ENCODE measurements at regions not wholly inside any gene's neighbourhood (a gene's known extent, or its start where the extent isn't known, plus 50 kb on each side); places are given as distances from the start of the nearest gene placed in this dataset.

DNA sequence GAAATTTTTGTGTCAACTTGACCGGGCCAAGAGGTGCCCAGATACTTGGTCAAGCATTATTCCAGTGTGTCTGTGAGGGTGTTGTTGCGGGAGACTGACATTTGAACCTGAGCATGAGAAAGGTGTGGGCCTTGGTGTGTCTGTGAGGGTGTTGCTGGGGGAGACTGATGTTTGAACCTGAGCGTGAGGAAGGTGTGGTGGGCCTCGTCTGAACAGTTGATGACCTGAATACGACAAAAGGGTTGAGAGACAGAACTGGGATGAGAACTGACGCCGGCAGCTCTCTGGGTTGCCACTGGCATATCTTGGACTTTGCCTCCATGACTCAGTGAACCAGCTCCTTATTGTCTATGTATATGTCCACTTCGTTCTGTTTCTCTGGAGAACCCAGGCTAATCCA lies 240.5 kb downstream of the ERMARD start:
- Histone ChIP-seq H3K4me2 (no peak overlapping the region), H3K27me3 (ENCODE audit: insufficient read depth) (no peaks in the 10 kb centered on the region), H3K79me2 (replicated peaks; ENCODE audit: insufficient read depth) (no peaks in the 10 kb centered on the region), H3K4me3 (no peak overlapping the region), H3K27ac (ENCODE audit: low read depth) (no peak overlapping the region), H3K4me1 (ENCODE audit: insufficient read depth) (no peaks in the 10 kb centered on the region), H2AFZ (no peak overlapping the region), H3K9me2 (ENCODE audit: insufficient read depth) (peaks cover 8% of the 10 kb centered on the region), H3F3A (replicated peaks; ENCODE audit: low read depth) (no peaks in the 10 kb centered on the region), H3K36me3 (ENCODE audit: insufficient read depth) (no peaks in the 10 kb centered on the region), H4K20me1 (replicated peaks; ENCODE audit: insufficient read depth) (no peaks in the 10 kb centered on the region)
- H3K9me3 Mint-ChIP-seq = no peaks in the 10 kb centered on the region
- H3K27me3 Mint-ChIP-seq (ENCODE audit: insufficient read depth, low read depth, poor library complexity) = peaks cover 8% of the 10 kb centered on the region
- TF ChIP-seq CREB1 (CRISPR knock-in tag; IDR thresholded peaks at IDR 0.05; ENCODE audit: low read depth) (no peak), POLR2AphosphoS5 (IDR thresholded peaks at IDR 0.05; ENCODE audit: low read depth) (no peak), EZH2phosphoT487 (IDR thresholded peaks at IDR 0.05; ENCODE audit: unreplicated experiment) (no peak)
- TF ChIP-seq, protein P1, sequence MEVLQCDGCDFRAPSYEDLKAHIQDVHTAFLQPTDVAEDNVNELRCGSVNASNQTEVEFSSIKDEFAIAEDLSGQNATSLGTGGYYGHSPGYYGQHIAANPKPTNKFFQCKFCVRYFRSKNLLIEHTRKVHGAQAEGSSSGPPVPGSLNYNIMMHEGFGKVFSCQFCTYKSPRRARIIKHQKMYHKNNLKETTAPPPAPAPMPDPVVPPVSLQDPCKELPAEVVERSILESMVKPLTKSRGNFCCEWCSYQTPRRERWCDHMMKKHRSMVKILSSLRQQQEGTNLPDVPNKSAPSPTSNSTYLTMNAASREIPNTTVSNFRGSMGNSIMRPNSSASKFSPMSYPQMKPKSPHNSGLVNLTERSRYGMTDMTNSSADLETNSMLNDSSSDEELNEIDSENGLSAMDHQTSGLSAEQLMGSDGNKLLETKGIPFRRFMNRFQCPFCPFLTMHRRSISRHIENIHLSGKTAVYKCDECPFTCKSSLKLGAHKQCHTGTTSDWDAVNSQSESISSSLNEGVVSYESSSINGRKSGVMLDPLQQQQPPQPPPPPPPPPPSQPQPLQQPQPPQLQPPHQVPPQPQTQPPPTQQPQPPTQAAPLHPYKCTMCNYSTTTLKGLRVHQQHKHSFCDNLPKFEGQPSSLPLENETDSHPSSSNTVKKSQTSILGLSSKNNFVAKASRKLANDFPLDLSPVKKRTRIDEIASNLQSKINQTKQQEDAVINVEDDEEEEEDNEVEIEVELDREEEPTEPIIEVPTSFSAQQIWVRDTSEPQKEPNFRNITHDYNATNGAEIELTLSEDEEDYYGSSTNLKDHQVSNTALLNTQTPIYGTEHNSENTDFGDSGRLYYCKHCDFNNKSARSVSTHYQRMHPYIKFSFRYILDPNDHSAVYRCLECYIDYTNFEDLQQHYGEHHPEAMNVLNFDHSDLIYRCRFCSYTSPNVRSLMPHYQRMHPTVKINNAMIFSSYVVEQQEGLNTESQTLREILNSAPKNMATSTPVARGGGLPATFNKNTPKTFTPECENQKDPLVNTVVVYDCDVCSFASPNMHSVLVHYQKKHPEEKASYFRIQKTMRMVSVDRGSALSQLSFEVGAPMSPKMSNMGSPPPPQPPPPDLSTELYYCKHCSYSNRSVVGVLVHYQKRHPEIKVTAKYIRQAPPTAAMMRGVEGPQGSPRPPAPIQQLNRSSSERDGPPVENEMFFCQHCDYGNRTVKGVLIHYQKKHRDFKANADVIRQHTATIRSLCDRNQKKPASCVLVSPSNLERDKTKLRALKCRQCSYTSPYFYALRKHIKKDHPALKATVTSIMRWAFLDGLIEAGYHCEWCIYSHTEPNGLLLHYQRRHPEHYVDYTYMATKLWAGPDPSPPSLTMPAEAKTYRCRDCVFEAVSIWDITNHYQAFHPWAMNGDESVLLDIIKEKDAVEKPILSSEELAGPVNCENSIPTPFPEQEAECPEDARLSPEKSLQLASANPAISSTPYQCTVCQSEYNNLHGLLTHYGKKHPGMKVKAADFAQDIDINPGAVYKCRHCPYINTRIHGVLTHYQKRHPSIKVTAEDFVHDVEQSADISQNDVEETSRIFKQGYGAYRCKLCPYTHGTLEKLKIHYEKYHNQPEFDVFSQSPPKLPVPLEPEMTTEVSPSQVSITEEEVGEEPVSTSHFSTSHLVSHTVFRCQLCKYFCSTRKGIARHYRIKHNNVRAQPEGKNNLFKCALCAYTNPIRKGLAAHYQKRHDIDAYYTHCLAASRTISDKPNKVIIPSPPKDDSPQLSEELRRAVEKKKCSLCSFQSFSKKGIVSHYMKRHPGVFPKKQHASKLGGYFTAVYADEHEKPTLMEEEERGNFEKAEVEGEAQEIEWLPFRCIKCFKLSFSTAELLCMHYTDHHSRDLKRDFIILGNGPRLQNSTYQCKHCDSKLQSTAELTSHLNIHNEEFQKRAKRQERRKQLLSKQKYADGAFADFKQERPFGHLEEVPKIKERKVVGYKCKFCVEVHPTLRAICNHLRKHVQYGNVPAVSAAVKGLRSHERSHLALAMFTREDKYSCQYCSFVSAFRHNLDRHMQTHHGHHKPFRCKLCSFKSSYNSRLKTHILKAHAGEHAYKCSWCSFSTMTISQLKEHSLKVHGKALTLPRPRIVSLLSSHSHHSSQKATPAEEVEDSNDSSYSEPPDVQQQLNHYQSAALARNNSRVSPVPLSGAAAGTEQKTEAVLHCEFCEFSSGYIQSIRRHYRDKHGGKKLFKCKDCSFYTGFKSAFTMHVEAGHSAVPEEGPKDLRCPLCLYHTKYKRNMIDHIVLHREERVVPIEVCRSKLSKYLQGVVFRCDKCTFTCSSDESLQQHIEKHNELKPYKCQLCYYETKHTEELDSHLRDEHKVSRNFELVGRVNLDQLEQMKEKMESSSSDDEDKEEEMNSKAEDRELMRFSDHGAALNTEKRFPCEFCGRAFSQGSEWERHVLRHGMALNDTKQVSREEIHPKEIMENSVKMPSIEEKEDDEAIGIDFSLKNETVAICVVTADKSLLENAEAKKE (CRISPR knock-in tag; IDR thresholded peaks at IDR 0.05) = no peak
- TF ChIP-seq, protein P2, sequence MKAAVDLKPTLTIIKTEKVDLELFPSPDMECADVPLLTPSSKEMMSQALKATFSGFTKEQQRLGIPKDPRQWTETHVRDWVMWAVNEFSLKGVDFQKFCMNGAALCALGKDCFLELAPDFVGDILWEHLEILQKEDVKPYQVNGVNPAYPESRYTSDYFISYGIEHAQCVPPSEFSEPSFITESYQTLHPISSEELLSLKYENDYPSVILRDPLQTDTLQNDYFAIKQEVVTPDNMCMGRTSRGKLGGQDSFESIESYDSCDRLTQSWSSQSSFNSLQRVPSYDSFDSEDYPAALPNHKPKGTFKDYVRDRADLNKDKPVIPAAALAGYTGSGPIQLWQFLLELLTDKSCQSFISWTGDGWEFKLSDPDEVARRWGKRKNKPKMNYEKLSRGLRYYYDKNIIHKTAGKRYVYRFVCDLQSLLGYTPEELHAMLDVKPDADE (IDR thresholded peaks at IDR 0.05) = no peak
- H3K36me3 Mint-ChIP-seq (ENCODE audit: low read depth) = no peaks in the 10 kb centered on the region
- H3K4me1 Mint-ChIP-seq = no peaks in the 10 kb centered on the region
- DNase-seq (ENCODE audit: low spot score) (no peak), ATAC-seq (no peak)
- H3K4me3 Mint-ChIP-seq = no peak overlapping the region
- no peak overlapping the region for H3K27ac Mint-ChIP-seq

DNA sequence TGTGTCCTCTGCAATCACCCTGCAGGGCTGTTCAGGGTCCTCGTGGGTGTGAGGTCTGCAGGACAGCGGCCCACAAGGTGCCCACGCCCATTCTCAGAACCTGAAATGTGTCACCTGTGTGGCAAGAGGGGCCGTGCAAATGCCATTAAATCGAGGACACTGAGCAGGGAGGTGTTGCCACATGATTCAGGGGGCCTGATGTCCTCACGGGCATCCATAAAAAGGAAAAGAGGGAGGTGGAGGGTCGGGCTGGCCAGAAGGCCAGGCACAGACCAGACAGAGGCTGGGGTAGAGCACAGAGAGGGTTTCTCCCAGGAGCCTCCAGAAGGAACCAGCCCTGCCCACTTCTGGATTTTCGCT lies 239.6 kb downstream of the ERMARD start:
- Histone ChIP-seq H3K4me1 (ENCODE audit: insufficient read depth) (no peaks in the 10 kb centered on the region), H2AFZ (no peak overlapping the region), H4K20me1 (replicated peaks; ENCODE audit: insufficient read depth) (no peaks in the 10 kb centered on the region), H3K4me2 (no peak overlapping the region), H3K9me2 (ENCODE audit: insufficient read depth) (no peaks in the 10 kb centered on the region), H3K36me3 (ENCODE audit: insufficient read depth) (no peaks in the 10 kb centered on the region), H3K27ac (ENCODE audit: low read depth) (no peak overlapping the region), H3K27me3 (ENCODE audit: insufficient read depth) (no peaks in the 10 kb centered on the region), H3F3A (replicated peaks; ENCODE audit: low read depth) (no peaks in the 10 kb centered on the region), H3K4me3 (no peak overlapping the region), H3K79me2 (replicated peaks; ENCODE audit: insufficient read depth) (no peaks in the 10 kb centered on the region)
- Mint-ChIP-seq H3K36me3 (ENCODE audit: low read depth) (no peaks in the 10 kb centered on the region), H3K27ac (no peak overlapping the region), H3K4me3 (no peak overlapping the region), H3K4me1 (no peaks in the 10 kb centered on the region), H3K27me3 (ENCODE audit: insufficient read depth, low read depth, poor library complexity) (peaks cover 8% of the 10 kb centered on the region), H3K9me3 (no peaks in the 10 kb centered on the region)
- DNase-seq (ENCODE audit: low spot score) = no peak
- no peak for ATAC-seq
- TF ChIP-seq ZNF114 (CRISPR knock-in tag; IDR thresholded peaks at IDR 0.05) = no peak
- TF ChIP-seq POLR2AphosphoS5 (IDR thresholded peaks at IDR 0.05; ENCODE audit: low read depth) = no peak
- TF ChIP-seq, protein P3, sequence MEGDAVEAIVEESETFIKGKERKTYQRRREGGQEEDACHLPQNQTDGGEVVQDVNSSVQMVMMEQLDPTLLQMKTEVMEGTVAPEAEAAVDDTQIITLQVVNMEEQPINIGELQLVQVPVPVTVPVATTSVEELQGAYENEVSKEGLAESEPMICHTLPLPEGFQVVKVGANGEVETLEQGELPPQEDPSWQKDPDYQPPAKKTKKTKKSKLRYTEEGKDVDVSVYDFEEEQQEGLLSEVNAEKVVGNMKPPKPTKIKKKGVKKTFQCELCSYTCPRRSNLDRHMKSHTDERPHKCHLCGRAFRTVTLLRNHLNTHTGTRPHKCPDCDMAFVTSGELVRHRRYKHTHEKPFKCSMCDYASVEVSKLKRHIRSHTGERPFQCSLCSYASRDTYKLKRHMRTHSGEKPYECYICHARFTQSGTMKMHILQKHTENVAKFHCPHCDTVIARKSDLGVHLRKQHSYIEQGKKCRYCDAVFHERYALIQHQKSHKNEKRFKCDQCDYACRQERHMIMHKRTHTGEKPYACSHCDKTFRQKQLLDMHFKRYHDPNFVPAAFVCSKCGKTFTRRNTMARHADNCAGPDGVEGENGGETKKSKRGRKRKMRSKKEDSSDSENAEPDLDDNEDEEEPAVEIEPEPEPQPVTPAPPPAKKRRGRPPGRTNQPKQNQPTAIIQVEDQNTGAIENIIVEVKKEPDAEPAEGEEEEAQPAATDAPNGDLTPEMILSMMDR (conservative IDR thresholded peaks at IDR 0.05; ENCODE audit: low read depth in 2 of 2) = no peak
- TF ChIP-seq, protein P4, sequence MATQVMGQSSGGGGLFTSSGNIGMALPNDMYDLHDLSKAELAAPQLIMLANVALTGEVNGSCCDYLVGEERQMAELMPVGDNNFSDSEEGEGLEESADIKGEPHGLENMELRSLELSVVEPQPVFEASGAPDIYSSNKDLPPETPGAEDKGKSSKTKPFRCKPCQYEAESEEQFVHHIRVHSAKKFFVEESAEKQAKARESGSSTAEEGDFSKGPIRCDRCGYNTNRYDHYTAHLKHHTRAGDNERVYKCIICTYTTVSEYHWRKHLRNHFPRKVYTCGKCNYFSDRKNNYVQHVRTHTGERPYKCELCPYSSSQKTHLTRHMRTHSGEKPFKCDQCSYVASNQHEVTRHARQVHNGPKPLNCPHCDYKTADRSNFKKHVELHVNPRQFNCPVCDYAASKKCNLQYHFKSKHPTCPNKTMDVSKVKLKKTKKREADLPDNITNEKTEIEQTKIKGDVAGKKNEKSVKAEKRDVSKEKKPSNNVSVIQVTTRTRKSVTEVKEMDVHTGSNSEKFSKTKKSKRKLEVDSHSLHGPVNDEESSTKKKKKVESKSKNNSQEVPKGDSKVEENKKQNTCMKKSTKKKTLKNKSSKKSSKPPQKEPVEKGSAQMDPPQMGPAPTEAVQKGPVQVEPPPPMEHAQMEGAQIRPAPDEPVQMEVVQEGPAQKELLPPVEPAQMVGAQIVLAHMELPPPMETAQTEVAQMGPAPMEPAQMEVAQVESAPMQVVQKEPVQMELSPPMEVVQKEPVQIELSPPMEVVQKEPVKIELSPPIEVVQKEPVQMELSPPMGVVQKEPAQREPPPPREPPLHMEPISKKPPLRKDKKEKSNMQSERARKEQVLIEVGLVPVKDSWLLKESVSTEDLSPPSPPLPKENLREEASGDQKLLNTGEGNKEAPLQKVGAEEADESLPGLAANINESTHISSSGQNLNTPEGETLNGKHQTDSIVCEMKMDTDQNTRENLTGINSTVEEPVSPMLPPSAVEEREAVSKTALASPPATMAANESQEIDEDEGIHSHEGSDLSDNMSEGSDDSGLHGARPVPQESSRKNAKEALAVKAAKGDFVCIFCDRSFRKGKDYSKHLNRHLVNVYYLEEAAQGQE (IDR thresholded peaks at IDR 0.05; ENCODE audit: unreplicated experiment) = no peak

Measured in GM23338 (cell line).